Stomach (tissue), 4 donors: ENCODE measurements at regions not wholly inside any gene's neighbourhood (a gene's known extent, or its start where the extent isn't known, plus 50 kb on each side); places are given as distances from the start of the nearest gene placed in this dataset.

ENCODE experiments used
- CTCF ChIP-seq, 7 experiments: fragments of 450-650 bp in 4 of 7; fragments of 200-600 bp in 3 of 7; sonication (generic) in 3 of 7; IDR thresholded peaks; one replicate each; pipeline ENCODE4 v1.5.1; 2016 to 2019; ENCODE audit warnings: antibody characterized with exemption in 7 of 7, control low read depth in 2 of 7, mild to moderate bottlenecking in 1 of 7
- EP300 ChIP-seq: sonication (generic); formaldehyde crosslinking; IDR thresholded peaks from one replicate; pipeline ENCODE4 v1.6.1; 2017; ENCODE audit warnings: antibody characterized with exemption
- POLR2A ChIP-seq, 4 donors: fragments of 450-650 bp; IDR thresholded peaks; one replicate each; pipeline ENCODE4 v1.6.1; 2016; ENCODE audit warnings: antibody characterized with exemption in 4 of 4, control low read depth in 2 of 4, mild to moderate bottlenecking in 1 of 4, moderate library complexity in 1 of 4
- POLR2AphosphoS5 ChIP-seq, 3 donors: sonication (generic); formaldehyde crosslinking; IDR thresholded peaks; one replicate each; pipeline ENCODE4 v1.6.1; 2016; ENCODE audit warnings: antibody characterized with exemption in 3 of 3

GRCh38 chr3:34022147-34022546 is 223.7 kb downstream of the PDCD6IP start:
- TF ChIP-seq POLR2A (IDR thresholded peaks at IDR 0.05) (no peak), POLR2AphosphoS5 (IDR thresholded peaks at IDR 0.05) (no peak), CTCF (IDR thresholded peaks at IDR 0.05) (no peak), EP300 (no peak)
